ENCODE measurements at regions not wholly inside any gene's neighbourhood (a gene's known extent, or its start where the extent isn't known, plus 50 kb on each side); places are given as distances from the start of the nearest gene placed in this dataset.

GRCh38 chr2:180177534-180177933, 170.4 kb upstream of the CWC22 start:
- no peak for TF ChIP-seq CTCF (IDR thresholded peaks at IDR 0.05)
- no peak for TF ChIP-seq POLR2A (IDR thresholded peaks at IDR 0.05)

Measured in Peyer's patch (tissue), 4 donors.